Fibroblast of lung (primary cell): ENCODE measurements at regions not wholly inside any gene's neighbourhood (a gene's known extent, or its start where the extent isn't known, plus 50 kb on each side); places are given as distances from the start of the nearest gene placed in this dataset.

Experiments used
- CTCF ChIP-seq, 2 donors: IDR thresholded peaks in 1 of 2; conservative IDR thresholded peaks in 1 of 2; 1 replicate in 1 of 2; 2 replicates in 1 of 2; pipeline ENCODE4 v1.5.1; 2011 to 2012; ENCODE audit warnings: low read length in 2 of 2, control low read depth in 1 of 2, inconsistent platforms in 1 of 2, low read depth in 1 of 2, mild to moderate bottlenecking in 1 of 2
- EZH2 ChIP-seq: IDR thresholded peaks from 2 replicates; pipeline ENCODE4 v1.5.1; 2012; ENCODE audit warnings: low read length, control low read depth, mild to moderate bottlenecking; ENCODE audit errors: missing control alignments

- TF ChIP-seq EZH2 (no peak), CTCF (conservative IDR thresholded peaks at IDR 0.05 in 1 of 2, IDR thresholded peaks at IDR 0.05 in 1 of 2; ENCODE audit: low read depth in 1 of 2, low read length in 2 of 2) (no peak)
These were observed 783.9 kb downstream of the TSN start for GRCh38 chr2:122539311-122539710.
